ELF-1 (cell line): ENCODE measurements at regions not wholly inside any gene's neighbourhood (a gene's known extent, or its start where the extent isn't known, plus 50 kb on each side); places are given as distances from the start of the nearest gene placed in this dataset.

Experiments used
- DNase-seq: peaks from one replicate; pipeline ENCODE4 v3.0.0-alpha.2; 2016; ENCODE audit warnings: low read depth, low spot score

DNA sequence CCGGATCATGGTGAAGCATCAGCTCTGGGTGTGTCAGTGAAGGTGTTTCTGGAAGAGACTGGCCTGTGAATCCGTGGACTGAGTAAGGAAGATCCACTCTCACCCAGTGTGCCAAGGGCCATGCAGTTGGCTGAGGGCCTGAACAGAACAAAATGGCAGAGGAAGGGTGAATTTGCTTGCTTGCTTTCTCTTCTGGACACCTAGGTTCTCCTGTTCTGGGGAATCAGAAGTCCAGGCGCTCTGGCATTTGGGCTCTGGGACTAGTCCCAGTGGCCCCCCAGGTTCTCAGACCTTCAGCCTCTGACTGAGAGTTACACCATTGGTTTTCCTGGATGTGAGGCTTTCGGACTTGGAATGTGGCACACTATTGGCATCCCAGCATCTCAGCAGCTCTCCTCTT lies 1170.8 kb downstream of the TBC1D22A start:
- DNase-seq: no peak

- no peak for DNase-seq
Measured at GRCh38 chr22:47929646-47930185, 1167.3 kb downstream of the TBC1D22A start.

GRCh38 chr22:47929073-47929472 lies 1166.6 kb downstream of the TBC1D22A start:
- no peak for DNase-seq

DNA sequence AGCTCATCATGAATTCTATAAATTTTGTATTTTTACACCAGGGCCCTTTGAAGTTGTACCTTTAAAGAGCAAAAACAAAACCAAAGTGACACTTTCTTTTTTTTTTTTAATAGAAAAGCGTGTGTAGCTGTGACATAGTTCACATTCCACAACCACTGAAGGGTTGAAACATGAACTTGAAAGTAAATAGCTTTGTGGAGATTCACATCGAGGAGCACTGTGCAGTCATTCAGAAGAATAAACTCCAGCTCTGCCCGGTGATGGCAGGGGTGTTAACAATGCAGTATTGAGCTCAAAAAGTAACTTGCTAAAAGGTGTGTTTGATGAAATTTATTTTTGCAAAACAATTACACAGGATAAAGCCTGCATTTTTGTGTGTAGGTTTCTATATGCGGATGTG lies 1166.2 kb downstream of the TBC1D22A start:
- no peak for DNase-seq

DNA sequence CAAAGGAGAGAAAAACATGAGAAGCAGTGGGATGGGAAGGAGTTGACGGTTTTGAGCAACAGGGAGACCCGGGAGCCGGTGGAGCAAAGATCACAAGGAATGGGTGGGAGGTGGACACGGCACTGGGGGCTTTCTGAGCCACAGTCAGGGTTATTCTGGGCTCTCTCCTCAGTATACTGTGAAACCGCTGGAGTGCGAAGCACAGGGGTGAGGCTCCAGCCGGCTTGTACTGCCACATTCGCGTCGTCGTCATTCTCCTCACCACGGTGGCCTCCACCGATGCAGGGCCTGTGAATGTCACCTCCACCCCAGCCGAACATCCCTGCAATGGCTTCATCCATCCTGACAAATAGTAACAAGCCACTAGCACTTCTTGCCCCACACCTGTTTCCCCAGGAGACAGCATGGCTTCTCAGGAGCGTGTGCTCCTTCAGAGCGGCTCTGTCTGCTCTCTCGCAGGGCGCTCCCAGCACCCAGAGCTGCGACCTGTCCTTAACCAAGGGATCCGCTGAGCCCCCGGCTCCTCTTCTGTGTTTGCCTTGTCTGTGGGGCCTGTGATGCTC lies 1165.3 kb downstream of the TBC1D22A start:
- DNase-seq: no peak

GRCh38 chr22:47923011-47923427 lies 1160.6 kb downstream of the TBC1D22A start:
- DNase-seq: no peak

GRCh38 chr22:47921906-47922305 lies 1159.5 kb downstream of the TBC1D22A start:
- no peak for DNase-seq

DNA sequence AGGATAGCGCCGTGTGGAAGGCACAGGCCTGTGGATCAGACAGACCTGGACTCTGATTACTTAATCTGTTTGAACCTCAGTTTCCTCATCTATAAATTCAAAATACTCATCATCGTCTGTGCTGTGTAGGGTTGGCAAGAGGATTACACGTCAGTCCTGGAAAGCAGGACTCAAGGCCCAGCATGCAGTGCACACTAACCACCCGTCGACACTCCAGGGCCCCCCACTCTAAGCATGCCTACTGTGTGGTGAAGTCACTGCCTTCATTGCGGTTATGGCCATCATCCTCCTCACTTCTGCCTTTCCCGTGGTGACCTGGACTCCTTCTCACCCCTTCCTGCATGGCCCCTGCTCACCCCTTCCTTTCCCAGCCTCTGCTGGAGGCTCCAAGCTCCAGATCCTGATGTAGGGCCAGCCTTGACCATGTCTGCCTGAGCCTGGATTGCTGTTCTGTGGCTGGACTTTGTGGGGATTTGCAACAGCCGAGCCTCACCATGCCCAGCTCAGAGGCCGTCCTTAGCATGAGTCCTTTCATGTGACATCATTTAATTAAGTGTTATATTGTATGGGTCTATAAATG lies 1158.0 kb downstream of the TBC1D22A start:
- no peak for DNase-seq

- DNase-seq: no peak
Measured at GRCh38 chr22:47919893-47920292, 1157.4 kb downstream of the TBC1D22A start.

DNA sequence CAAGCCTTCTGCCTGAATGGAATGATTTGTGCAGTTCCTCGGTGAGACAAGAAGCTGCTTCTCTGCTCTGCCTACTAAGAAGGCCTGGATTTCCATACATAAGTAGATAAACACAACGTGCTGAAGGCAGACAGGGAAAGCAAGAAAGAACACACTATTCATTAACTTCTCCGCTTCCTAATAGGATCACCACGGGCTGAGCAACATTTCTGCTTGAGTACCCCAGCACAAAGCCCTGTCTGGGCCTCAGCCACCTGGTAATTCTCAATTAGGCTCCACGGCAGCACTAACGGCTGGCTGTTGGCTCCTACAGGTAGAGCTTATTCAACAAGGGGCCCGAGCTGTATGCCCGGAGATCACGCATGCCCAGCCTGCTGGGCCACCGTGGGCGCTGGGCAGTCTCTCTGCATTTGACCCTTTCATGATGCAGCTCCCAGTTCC lies 1156.6 kb downstream of the TBC1D22A start:
- no peak for DNase-seq

- no peak for DNase-seq
Measured at GRCh38 chr22:47918276-47918921, 1155.9 kb downstream of the TBC1D22A start.

- no peak for DNase-seq
Measured at GRCh38 chr22:47914481-47915097, 1152.1 kb downstream of the TBC1D22A start.

DNA sequence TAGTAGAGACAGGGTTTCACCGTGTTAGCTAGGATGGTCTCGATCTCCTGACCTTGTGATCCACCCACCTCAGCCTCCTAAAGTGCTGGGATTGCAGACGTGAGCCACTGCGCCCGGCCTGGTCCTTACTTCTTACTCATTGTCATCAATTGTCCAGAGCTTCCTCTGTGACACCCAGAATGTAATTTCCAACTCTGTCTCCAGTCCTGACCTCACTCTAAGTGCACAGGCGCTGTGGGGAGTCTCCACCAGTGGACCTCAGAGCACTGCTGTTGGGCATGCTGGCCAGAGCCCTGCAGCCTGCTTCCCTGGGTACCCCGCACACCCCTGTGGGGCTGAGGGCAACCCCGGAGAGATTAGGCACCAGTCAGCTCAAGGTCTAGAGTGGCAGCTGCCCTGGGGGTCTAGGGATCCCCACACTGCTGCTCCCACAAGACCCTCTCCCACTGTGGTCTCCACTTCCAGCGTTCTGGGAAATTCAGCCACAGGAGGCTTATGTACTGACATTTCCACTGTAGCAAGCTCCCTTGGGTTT lies 1140.3 kb downstream of the TBC1D22A start:
- no peak for DNase-seq

DNA sequence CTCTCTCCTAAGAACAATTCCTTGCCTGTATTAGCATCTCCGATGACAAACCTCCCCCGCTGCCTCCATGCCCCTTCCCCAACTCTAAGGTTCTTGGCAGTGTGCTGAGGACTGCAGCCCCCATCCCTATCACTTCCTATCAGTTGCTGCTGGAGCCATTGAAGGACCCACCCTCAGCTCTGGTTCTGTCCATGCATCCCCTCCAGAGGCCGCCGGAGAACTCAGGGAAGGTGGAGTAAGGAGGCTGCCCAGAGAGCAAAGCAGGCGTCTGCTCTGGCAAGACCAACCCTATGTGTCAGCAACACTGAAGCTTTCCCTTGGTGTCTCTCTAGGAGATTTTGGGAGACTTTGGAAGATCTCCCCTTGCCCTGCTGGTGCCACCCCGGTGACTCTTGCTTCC lies 1139.5 kb downstream of the TBC1D22A start:
- no peak for DNase-seq

GRCh38 chr22:47899894-47900293 lies 1137.4 kb downstream of the TBC1D22A start:
- no peak for DNase-seq

DNA sequence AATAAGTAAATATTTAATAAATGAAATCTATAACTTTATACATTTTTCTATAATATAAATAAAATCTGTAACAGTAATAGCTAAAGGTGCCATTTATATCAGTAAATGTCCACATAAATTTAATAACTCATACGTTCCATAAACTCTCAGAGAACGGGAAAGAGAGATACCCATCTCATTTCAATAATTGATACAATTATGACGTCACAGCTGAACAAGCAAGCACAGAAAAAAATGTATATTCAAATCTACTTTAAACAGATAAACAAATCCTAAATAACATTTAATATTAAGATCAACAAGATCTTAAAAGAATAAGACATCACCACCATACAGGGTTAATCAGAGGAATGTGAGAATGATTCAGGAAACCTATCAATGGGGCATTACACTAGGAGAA lies 1136.5 kb downstream of the TBC1D22A start:
- DNase-seq: no peak

DNA sequence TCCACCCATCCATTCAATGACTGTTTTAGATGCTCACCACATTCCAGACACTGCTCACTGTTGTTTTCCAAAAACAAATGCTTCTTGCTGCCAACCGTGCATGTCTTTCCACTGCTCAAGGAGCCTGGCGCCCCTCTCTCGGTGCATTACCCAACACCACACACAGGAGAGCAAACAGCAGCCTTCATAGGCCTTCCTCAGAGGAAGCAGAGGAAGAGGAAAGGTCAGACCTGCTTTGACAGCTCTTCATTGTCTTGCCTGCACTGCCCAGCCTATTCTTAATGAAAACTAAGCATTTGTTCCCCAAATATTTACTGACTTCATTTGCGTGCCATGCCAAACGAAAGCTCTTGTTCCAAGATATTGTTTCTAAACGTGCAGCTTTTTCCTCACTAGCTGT lies 1129.2 kb downstream of the TBC1D22A start:
- DNase-seq: no peak

DNA sequence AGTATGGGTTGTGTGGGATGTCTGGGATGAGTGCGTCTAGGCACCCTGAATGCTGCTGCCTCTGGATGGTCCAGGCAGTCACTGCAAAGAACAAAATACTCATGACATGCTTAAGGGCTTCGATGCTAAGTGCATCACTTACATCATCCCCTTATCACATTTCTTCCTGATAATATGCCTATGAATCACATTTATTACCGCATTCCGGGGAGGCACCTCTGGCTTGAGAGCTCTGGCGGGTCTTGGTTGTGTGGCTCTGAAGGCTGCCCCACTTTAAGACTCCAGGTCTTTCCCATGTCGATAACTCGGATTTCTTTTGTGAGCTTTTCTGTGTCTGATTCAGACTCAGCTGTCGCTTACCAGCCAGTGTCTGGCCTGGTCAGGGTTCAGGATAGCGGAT lies 1126.4 kb downstream of the TBC1D22A start:
- no peak for DNase-seq

DNA sequence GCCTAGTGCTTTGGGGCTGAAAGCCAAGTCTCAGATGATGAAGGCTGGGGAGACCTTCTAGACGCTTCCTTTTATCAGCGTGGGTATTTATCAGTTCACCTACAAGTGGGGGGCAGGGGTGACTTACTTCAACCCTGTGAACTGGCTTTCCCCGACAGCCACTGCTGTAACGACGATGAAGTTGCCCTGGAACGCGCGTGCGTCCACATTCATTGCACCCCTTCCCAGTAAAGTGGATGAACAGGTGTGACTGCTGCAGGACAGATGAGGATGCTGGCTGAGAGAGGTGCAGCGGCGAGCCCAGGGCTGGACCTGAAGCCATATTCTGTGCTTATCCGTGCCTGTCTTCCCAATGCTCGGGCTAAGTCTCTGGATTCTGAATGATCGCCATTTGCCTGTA lies 1122.3 kb downstream of the TBC1D22A start:
- no peak for DNase-seq

- no peak for DNase-seq
Measured at GRCh38 chr22:47884200-47884599, 1121.8 kb downstream of the TBC1D22A start.

DNA sequence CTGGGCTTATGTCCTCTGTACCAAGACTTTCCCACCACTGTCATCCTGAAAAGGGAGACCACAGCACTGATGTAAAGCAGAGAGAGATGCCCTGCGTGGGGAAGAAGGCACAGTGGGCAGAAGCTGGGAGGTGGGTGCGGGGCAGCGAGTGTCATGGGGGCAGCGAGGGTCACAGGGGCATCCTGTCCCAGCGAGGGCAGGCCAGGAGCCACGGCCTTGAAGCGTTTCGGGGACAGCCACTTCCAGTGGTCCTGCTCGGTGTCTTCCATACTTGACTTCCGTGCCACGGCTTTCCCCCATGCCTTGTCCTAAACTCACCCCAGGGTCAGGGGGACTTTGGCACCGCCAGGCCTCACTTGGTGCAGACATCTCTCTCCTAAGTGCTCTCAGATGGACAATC lies 1121.3 kb downstream of the TBC1D22A start:
- no peak for DNase-seq

DNA sequence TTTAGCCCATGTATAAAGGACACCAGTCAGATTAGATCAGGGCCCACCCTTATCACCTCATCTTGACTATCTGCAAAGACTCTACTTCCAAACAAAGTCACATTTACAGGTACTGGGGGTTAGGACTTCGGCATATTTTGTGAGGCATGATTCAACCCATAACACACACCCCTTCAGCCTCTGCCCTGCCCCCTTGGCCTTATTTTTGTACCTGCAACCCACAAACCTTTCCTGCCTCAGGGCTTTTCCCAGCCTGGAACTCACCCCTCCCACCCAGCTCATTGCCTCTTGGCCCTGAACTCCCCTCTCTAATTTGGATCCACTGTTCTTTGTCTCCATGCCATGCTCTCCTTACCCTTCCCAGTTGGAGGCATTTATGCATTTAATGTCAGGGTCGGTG lies 1116.9 kb downstream of the TBC1D22A start:
- no peak for DNase-seq
